ENCODE measurements at regions not wholly inside any gene's neighbourhood (a gene's known extent, or its start where the extent isn't known, plus 50 kb on each side); places are given as distances from the start of the nearest gene placed in this dataset.
"Not testable (repeated sequence)": the region's sequence is repeated elsewhere in the genome, so short reads cannot be mapped to it uniquely, and the experiment has no call there.

DNA sequence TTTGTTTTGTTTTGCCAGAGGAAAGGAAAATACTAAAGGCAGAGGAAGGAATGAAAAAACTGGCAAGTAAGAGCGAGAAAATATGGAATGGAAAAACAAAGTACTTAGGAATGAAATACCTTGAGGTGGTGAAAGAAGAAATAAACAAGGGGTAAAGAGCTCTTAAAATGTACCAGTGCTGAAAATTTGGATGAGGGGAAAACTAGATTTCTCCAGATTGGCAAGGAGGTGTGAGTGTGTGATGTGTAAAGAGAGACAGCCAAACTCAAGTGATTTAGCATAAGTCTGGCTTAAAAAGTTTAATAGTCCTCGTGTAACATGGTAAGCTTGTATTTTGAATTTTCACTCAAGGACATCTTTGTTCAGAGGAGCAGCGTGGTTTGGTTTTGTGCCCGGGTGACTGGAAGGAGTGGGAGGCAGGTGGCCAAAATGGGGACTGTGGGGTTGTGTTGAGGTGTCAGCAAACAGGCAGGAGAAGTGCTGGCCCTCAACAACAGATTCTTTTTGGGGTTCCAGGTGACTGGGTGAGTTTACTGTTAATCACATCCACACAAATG is 102.7 kb downstream of the DACT1 start:
- Histone ChIP-seq H3K27ac (ENCODE audit: low read depth, low read length) (no peak overlapping the region), H3K9me3 (ENCODE audit: insufficient read depth, low read depth, low read length) (no peaks in the 10 kb centered on the region), H3K27me3 (ENCODE audit: insufficient read depth, low read length) (no peaks in the 10 kb centered on the region), H3K4me1 (ENCODE audit: insufficient read depth, low read length) (peaks cover 9% of the 10 kb centered on the region; the same call in 1 of the 2 replicates), H3K36me3 (ENCODE audit: insufficient read depth, low read length) (no peaks in the 10 kb centered on the region), H3K9ac (ENCODE audit: low read depth, low read length) (no peak overlapping the region), H3K4me3 (ENCODE audit: low read length) (no peak overlapping the region)
- WGBS, result 90% methylated on average over 4 of the region's 4 CpGs

DNA sequence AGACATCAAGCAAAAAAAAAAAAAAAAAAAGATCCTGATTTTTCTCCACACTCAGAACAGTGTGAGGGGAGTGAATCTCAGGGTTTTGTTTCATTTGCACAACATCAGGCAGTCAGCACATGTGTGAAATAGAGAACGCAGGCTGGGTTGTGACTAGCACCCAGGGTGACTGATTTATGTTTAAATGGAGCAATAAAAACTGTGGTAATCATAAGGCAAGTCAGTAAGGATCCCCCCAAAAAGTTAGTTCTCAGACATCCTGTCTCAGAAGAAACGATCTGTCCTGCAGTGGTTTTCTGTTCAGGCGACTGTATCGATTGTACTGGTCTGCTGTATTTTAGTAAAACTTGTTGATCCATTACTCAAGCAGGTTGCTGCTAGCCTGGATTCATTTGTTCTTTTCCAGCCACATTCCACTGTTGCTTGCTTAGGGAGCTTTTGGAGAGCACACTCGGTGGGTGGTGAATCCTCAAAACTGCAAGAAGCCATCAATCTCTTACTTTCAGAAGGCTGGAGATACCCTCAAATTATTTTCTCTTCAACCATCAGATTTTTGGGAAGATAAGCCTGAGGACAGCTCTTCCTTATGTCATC is 107.1 kb downstream of the DACT1 start:
- Histone ChIP-seq H3K4me1 (ENCODE audit: insufficient read depth, low read length) (peaks cover 9% of the 10 kb centered on the region; the same call in 1 of the 2 replicates), H3K27ac (ENCODE audit: low read depth, low read length) (no peak overlapping the region), H3K27me3 (ENCODE audit: insufficient read depth, low read length) (no peaks in the 10 kb centered on the region), H3K36me3 (ENCODE audit: insufficient read depth, low read length) (no peaks in the 10 kb centered on the region), H3K9me3 (ENCODE audit: insufficient read depth, low read depth, low read length) (no peaks in the 10 kb centered on the region), H3K4me3 (ENCODE audit: low read length) (no peak overlapping the region), H3K9ac (ENCODE audit: low read depth, low read length) (no peak overlapping the region)
- WGBS, result 81% methylated on average over 5 of the region's 5 CpGs

DNA sequence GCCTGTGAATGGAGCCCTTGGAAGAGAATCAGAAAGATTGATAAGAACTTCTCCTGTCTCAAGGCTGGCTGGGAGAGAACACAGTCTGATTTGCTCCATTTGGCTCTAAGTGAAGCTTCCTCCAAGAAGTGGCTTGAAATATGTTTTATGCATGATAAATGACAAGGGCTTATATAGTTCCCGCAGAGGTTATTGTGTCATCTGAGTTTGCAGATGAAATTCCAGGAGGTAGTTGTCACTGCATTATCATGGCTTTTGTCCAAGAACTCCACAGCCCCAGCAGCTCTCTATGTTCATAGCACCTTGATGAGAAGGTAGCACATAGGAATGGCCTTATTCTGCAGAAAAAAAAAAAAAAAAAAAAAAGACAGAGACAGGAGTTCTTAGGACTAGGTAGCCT is 108.5 kb downstream of the DACT1 start:
- peaks cover 9% of the 10 kb centered on the region; the same call in 1 of the 2 replicates for H3K4me1 ChIP-seq (ENCODE audit: insufficient read depth, low read length)
- WGBS, result 95% methylated on average over 1 of the region's 1 CpG
- H3K27ac ChIP-seq (ENCODE audit: low read depth, low read length), result no peak overlapping the region
- H3K9me3 ChIP-seq (ENCODE audit: insufficient read depth, low read depth, low read length), result no peaks in the 10 kb centered on the region
- no peak overlapping the region for H3K4me3 ChIP-seq (ENCODE audit: low read length)
- no peaks in the 10 kb centered on the region for H3K36me3 ChIP-seq (ENCODE audit: insufficient read depth, low read length)
- H3K27me3 ChIP-seq (ENCODE audit: insufficient read depth, low read length), result no peaks in the 10 kb centered on the region
- H3K9ac ChIP-seq (ENCODE audit: low read depth, low read length), result no peak overlapping the region

DNA sequence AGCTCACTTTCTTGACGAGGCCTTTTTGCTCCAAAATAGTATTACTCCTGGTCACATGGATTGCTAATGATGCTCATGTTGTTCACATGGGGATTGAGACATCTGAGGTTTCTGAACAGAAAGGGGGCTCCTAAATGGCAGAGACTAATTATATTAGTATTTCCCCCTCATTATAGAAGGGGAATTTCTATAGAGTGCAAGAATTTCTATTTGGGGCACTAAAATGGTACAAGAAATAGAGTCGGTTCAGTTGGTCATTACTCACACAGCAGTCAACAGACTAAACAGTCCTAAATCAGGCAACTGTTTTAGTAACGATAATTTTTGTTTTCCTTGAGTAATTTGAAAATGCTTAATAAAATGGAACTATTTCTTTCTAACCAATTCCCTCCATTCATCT is 108.9 kb downstream of the DACT1 start:
- Histone ChIP-seq H3K27me3 (ENCODE audit: insufficient read depth, low read length) (no peaks in the 10 kb centered on the region), H3K4me1 (ENCODE audit: insufficient read depth, low read length) (peaks cover 9% of the 10 kb centered on the region; the same call in 1 of the 2 replicates), H3K36me3 (ENCODE audit: insufficient read depth, low read length) (no peaks in the 10 kb centered on the region), H3K9me3 (ENCODE audit: insufficient read depth, low read depth, low read length) (no peaks in the 10 kb centered on the region), H3K9ac (ENCODE audit: low read depth, low read length) (no peak overlapping the region), H3K4me3 (ENCODE audit: low read length) (no peak overlapping the region), H3K27ac (ENCODE audit: low read depth, low read length) (no peak overlapping the region)
- 88% methylated on average over 2 of the region's 3 CpGs for WGBS

DNA sequence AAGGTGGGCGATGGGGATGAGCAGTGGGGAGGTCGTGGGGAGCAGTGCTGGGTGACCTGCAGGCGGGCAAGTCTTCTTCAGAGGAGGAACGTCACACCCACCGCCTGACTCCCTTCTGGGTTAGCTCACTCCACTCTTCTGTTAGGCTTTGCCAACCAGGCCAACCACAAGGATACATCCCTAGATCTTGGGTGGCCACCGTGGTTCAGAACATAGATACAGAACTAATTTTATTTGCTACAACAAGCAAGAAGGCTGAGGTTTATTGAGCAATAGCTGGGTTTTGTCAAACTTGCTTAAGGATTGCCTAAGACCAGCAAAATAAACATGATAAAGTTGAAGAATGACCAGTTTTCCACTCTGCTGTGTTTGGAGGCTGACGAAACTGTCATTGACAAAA is 109.4 kb downstream of the DACT1 start:
- Histone ChIP-seq H3K4me3 (ENCODE audit: low read length) (no peak overlapping the region), H3K9ac (ENCODE audit: low read depth, low read length) (no peak overlapping the region), H3K9me3 (ENCODE audit: insufficient read depth, low read depth, low read length) (no peaks in the 10 kb centered on the region), H3K36me3 (ENCODE audit: insufficient read depth, low read length) (no peaks in the 10 kb centered on the region), H3K27ac (ENCODE audit: low read depth, low read length) (no peak overlapping the region), H3K4me1 (ENCODE audit: insufficient read depth, low read length) (peaks cover 9% of the 10 kb centered on the region; the same call in 1 of the 2 replicates), H3K27me3 (ENCODE audit: insufficient read depth, low read length) (no peaks in the 10 kb centered on the region)
- WGBS, result 90% methylated on average over 7 of the region's 7 CpGs

DNA sequence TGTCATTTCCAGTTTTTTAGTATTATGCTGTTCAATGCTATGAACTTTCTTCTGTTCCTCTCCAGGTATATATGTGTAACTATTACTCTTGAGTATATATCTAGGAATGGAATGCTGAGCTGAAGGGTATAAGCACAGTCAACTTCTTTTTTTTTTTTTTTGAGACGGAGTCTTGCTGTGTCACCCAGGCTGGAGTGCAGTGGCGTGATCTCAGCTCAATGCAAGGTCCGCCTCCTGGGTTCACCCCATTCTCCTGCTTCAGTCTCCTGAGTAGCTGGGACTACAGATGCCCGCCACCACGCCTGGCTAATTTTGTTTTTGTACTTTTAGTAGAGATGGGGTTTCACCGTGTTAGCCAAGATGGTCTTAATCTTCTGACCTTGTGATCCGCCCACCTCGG is 110.5 kb downstream of the DACT1 start:
- not testable (repeated sequence) for H3K9ac ChIP-seq (ENCODE audit: low read depth, low read length); H3K36me3 ChIP-seq (ENCODE audit: insufficient read depth, low read length); H3K4me1 ChIP-seq (ENCODE audit: insufficient read depth, low read length); H3K4me3 ChIP-seq (ENCODE audit: low read length); H3K27me3 ChIP-seq (ENCODE audit: insufficient read depth, low read length); H3K9me3 ChIP-seq (ENCODE audit: insufficient read depth, low read depth, low read length); H3K27ac ChIP-seq (ENCODE audit: low read depth, low read length)
- WGBS, result 95% methylated on average over 8 of the region's 8 CpGs

DNA sequence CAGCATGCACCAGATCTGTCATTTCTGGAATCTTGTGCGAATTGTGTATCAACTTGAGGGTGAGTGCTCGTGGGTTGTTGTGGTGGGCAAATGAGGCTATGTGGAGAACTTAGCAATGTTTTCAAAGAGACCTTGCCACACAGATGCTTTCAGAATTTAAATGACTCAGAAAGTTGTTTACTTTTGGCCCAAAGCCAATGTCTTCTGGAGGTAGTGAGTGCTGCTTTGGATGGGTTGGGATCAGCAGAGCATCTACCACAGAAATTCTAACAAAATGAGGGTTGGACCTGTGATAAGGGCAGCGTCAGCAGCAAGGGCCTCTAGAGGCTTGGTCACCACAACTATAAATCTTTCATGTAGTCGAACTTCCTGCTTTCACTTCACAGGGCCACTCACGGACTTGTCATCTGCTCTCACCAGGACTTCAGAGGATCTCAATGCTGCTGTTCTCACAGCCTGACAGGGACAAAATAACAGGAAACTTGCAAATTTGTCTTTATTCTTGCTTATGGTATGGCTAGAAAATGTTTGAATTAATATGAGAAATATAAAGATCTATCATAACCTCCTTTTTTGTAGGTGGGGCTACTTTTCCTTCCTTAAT is 111.4 kb downstream of the DACT1 start:
- H3K9ac ChIP-seq (ENCODE audit: low read depth, low read length), result no peak overlapping the region
- peaks cover 4% of the 10 kb centered on the region; the same call in 1 of the 2 replicates for H3K4me1 ChIP-seq (ENCODE audit: insufficient read depth, low read length)
- no peaks in the 10 kb centered on the region for H3K27me3 ChIP-seq (ENCODE audit: insufficient read depth, low read length)
- no peak overlapping the region for H3K27ac ChIP-seq (ENCODE audit: low read depth, low read length)
- H3K4me3 ChIP-seq (ENCODE audit: low read length), result no peak overlapping the region
- H3K9me3 ChIP-seq (ENCODE audit: insufficient read depth, low read depth, low read length), result no peaks in the 10 kb centered on the region
- no peaks in the 10 kb centered on the region for H3K36me3 ChIP-seq (ENCODE audit: insufficient read depth, low read length)
- 84% methylated on average over 5 of the region's 5 CpGs for WGBS

DNA sequence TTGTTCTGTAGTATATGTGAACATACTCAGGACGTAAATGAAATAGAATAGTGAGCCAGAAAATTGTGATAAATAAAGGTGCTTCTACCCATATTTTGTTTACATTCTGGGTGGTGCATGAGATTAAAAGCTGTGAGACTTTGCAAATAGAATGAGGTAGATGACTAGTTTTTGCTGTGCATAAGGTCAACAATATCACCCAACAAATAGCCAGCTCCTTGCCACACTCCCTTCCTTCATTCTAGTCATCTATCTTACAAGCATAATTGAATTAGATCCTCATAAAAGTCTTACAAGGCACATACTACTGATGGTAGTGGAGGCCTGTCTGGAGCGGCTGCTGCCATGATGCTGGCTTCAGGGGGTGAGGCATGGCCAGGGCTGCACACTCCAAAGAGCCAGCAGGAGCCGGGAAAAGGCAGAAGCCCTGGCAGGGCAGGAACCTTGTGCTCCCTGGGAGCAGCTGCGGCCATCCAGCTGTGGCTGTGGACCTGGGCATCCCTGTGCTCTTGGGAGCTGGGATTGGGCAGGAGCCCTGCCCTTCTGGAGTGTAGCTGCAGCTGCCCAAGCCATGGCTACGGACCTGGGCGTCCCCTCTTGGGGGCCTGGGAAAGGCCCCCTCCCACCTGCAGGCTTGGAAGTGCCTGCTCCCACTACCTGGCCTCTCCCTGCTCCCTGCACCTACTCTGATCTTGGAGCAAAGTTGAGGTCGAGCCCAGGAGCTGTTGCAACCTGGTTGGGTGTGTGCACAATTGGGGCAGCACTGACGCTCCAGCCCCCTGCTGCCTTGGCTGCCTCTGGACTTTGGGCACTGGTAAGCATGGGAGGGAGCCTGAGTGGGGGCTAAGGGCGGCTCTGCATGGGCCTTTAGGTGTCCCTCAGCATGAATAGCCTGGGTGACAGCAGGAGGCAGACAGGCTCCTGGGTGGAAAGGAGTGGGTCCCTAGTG is 112.8 kb downstream of the DACT1 start:
- H3K4me3 ChIP-seq (ENCODE audit: low read length), result no peak overlapping the region
- no peaks in the 10 kb centered on the region for H3K27me3 ChIP-seq (ENCODE audit: insufficient read depth, low read length)
- no peaks in the 10 kb centered on the region for H3K36me3 ChIP-seq (ENCODE audit: insufficient read depth, low read length)
- H3K4me1 ChIP-seq (ENCODE audit: insufficient read depth, low read length), result peaks cover 7% of the 10 kb centered on the region
- 83% methylated on average over 9 of the region's 9 CpGs for WGBS
- no peak overlapping the region for H3K27ac ChIP-seq (ENCODE audit: low read depth, low read length)
- no peaks in the 10 kb centered on the region for H3K9me3 ChIP-seq (ENCODE audit: insufficient read depth, low read depth, low read length)
- H3K9ac ChIP-seq (ENCODE audit: low read depth, low read length), result no peak overlapping the region

DNA sequence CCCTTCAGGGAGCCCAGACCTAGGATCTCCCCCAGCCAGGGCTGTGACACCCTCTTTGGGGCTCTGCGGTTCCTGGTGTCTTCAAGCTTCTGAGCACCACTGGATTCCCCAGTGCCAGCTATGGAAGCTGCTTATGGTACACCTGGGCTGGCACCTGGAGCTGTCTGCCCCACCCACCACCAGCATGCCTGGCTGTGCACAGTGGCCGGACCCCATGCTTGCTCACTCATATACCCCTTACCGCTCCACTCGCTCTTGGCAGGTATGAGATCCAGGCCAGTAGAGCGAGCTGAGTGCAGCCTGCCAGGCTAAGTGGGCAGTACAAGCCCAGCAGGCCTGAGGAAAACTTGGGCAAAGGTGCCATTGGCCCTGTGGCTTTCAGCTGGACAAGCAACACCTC is 114.0 kb downstream of the DACT1 start:
- H3K9me3 ChIP-seq (ENCODE audit: insufficient read depth, low read depth, low read length), result no peaks in the 10 kb centered on the region
- WGBS, result 96% methylated on average over 5 of the region's 5 CpGs

DNA sequence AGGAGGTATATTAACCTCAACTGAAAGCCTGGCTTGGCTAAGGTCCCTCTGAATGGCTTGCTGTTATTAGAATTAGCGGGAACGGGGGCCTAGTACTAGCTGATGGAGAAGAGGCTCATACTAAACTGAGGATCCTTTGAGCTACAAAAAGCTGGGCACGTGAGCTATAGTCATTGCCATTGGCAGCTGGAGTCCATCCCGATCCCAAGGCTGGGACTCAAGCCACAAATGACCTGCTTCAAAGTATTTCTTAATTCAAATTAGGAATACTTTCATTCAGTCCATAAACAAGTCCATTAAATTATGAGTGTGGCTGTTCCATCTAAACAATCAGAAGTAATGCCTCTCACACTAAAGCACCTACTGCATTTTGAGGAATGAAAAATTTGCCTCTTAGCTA is 114.5 kb downstream of the DACT1 start:
- 94% methylated on average over 4 of the region's 4 CpGs for WGBS

More for the DNA sequence above, 114.0 kb downstream of the DACT1 start:
- no peaks in the 10 kb centered on the region for H3K27me3 ChIP-seq (ENCODE audit: insufficient read depth, low read length)
- H3K36me3 ChIP-seq (ENCODE audit: insufficient read depth, low read length), result no peaks in the 10 kb centered on the region
- no peak overlapping the region for H3K27ac ChIP-seq (ENCODE audit: low read depth, low read length)
- peaks cover 18% of the 10 kb centered on the region for H3K4me1 ChIP-seq (ENCODE audit: insufficient read depth, low read length)
- H3K9ac ChIP-seq (ENCODE audit: low read depth, low read length), result no peak overlapping the region
- H3K4me3 ChIP-seq (ENCODE audit: low read length), result no peak overlapping the region

DNA sequence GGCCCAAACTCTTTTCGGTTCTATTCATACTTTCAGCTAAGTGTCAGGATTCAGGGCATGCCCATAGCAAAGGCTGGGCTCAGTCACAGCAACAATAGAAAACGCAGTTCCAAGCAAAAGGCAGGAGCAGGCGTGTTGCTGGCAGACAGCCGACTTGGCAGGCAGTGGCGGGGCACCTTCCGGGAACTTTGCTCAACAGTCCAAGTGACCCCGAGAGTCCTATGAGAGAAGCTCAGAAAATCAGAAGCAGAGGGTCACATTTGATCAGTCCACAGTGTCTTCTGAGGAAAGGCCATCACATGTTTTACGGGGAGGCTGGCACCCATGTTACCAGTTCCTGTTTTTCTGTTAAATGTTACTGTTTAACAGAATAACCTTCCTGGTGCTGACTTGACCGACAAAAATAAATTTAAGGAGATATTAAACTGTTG is 115.0 kb downstream of the DACT1 start:
- Histone ChIP-seq H3K36me3 (ENCODE audit: insufficient read depth, low read length) (no peaks in the 10 kb centered on the region), H3K27ac (ENCODE audit: low read depth, low read length) (no peak overlapping the region), H3K4me1 (ENCODE audit: insufficient read depth, low read length) (peaks cover 18% of the 10 kb centered on the region), H3K27me3 (ENCODE audit: insufficient read depth, low read length) (no peaks in the 10 kb centered on the region), H3K9ac (ENCODE audit: low read depth, low read length) (no peak overlapping the region), H3K4me3 (ENCODE audit: low read length) (no peak overlapping the region), H3K9me3 (ENCODE audit: insufficient read depth, low read depth, low read length) (no peaks in the 10 kb centered on the region)
- WGBS, result 93% methylated on average over 9 of the region's 9 CpGs

More for the DNA sequence above, 114.5 kb downstream of the DACT1 start:
- no peaks in the 10 kb centered on the region for H3K36me3 ChIP-seq (ENCODE audit: insufficient read depth, low read length)
- H3K27me3 ChIP-seq (ENCODE audit: insufficient read depth, low read length), result no peaks in the 10 kb centered on the region
- no peaks in the 10 kb centered on the region for H3K9me3 ChIP-seq (ENCODE audit: insufficient read depth, low read depth, low read length)
- H3K27ac ChIP-seq (ENCODE audit: low read depth, low read length), result no peak overlapping the region
- no peak overlapping the region for H3K4me3 ChIP-seq (ENCODE audit: low read length)
- H3K9ac ChIP-seq (ENCODE audit: low read depth, low read length), result no peak overlapping the region
- H3K4me1 ChIP-seq (ENCODE audit: insufficient read depth, low read length), result peaks cover 18% of the 10 kb centered on the region

Measured in HUES64 (cell line).